Skin epidermis (tissue), 12 donors: ENCODE measurements at regions not wholly inside any gene's neighbourhood (a gene's known extent, or its start where the extent isn't known, plus 50 kb on each side); places are given as distances from the start of the nearest gene placed in this dataset.

Experiments used
- H3K27ac ChIP-seq, 21 experiments: fragments of 200-600 bp; sonication (generic) in 11 of 21; one replicate each; pipeline ENCODE4 v1.5.0; 2020; ENCODE audit warnings: mild to moderate bottlenecking in 3 of 21, inconsistent platforms in 2 of 21, moderate library complexity in 2 of 21
- H3K4me3 ChIP-seq, 7 experiments: fragments of 200-600 bp; sonication (generic) in 2 of 7; one replicate each; pipeline ENCODE4 v1.5.0; 2020; ENCODE audit warnings: inconsistent platforms in 2 of 7, mild to moderate bottlenecking in 2 of 7, moderate library complexity in 1 of 7

DNA sequence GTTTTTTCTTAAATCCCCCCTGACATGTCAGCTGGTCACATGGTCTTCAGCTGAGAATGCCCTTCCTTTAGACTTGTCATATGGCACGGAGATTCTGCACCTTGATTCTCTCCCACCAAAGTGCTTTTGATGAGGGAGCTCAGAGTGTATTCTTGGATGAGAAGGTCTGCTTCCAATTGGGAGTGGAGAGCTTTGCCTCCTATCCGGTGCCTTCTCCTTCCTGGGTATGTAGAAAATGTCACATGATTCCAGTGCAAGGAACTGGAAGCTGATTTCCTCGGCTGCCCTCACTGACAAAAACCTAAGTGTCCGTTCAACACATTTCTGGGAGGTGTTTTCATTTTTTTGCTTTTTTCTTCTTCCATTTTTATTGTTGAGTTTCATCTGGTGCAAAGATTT, 197.2 kb downstream of the TFAP2C start:
- Histone ChIP-seq H3K27ac (peak overlapping the region in 19 of 21 experiments; percentile 13 to 95 (median 85)), H3K4me3 (peak overlapping the region in 2 of 7 experiments; percentile 3 to 13)

DNA sequence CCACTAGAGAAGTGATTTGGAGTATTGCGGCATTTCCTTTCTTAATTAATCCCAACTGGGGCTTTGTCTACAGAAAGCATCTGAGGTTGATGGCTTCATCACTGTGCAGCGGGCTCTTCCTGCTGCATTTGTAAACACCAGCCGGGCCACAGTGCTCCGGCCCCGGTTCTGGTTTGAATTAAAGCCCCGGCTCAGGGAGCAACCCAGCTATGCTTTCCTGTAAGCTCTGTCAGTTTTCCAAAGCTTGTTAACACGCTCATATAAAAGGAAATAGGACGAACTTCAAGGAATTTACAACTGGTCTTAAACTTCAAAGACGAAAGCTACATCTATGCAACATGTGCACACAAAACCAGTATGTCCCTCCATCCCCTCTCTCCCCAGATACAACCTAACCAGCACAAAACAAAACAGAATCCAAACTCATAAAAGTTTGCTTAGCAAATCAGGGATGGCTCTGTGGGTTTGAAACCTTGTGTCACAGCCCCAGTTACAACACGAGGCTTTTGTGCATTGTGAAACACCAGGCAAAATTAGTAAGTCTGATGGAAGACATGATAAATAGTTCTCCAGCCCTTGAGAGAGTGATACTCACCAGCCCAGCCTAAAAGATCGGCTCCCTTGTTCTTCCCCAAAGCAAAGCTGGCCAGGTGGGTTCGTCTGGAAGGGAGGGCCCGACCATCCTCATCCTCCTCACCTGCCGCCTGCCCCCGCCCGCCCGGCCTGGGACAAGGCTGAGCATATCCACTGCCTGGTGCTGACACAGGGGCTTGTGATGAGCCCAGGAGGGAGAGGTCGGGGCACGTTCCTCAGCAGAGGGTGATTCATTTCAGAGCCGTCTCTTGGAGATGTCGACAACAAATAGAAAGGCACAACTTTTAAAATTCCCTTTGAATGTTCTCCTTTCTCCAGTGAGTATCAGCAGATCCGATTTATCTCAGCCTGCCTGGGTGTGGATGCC, 197.9 kb downstream of the TFAP2C start:
- Histone ChIP-seq H3K27ac (peak overlapping the region; percentile 36 to 95 (median 84)), H3K4me3 (peak overlapping the region in 2 of 7 experiments; percentile 3 to 13)

DNA sequence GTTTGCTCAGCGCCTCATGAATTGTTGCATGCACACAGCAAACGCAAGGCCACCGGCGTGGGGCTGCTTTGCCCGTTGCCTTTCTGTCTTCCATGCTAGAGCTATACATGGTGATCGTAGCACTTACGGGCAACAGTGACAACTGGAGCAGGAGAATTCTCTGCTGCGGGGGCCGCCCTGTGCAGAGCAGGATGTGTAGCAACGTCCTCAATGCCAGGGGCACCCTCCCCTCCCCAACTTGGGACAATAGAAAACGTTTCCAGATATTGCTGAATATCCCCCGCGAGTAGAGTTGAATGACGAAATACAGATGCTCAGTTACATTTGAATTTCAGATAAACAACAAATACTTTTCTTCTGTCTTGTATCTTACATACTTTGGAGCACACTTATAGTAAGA, 198.7 kb downstream of the TFAP2C start:
- Histone ChIP-seq H3K27ac (peak overlapping the region in 20 of 21 experiments; percentile 46 to 95 (median 84)), H3K4me3 (no peak overlapping the region)

DNA sequence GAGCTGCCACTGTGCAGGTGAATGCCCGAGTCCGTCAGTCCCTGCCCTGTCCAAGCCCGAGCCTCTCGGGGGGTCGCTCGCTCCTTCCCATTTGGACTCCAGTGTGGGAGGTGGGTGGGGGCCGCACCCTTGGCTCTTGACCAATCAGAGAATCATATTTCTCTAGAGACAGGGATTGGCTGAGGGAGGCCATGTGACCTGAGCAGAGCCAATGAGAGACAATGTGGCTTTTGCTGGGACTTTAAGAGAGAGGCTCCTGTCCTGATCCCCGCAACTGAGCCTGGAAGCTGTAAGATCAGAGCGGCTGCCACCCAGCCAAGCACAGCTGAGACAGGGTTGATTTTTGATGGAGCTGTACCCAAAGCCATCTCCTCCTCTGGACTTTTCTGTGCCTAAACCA, 199.3 kb downstream of the TFAP2C start:
- Histone ChIP-seq H3K4me3 (no peak overlapping the region), H3K27ac (peak overlapping the region in 20 of 21 experiments; percentile 46 to 95 (median 84))

DNA sequence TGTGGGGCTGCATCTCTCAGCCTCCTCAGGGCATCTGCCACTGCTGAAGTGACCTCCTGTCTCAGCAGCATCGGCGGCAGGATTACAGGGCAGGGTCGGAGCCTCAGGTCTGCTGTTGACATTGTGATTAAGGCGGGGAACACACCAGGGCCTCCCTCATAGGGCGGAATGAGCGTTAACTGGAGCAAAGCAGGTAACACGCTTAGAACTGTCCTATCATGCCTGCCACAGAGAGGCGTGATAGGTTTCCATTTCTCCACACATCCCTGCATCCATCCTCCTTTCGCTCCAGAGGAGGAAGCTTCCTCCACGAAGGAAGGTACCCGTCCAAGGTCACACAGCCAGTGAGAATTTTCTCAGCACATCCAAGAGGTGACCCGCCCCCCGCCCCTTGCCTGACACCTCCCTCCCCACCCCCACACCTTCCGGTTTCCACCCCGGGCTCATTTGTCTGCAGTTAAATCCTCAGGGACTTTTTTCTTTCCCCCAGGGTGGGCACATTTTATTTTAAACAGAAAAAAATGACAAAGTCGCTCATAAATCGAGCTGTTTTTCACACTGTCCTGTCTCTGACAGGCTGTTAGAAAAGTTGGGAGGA, 200.8 kb downstream of the TFAP2C start:
- H3K4me3 ChIP-seq: no peak overlapping the region
- peak overlapping the region in 2 of 21 experiments; percentile 29 to 82 for H3K27ac ChIP-seq

DNA sequence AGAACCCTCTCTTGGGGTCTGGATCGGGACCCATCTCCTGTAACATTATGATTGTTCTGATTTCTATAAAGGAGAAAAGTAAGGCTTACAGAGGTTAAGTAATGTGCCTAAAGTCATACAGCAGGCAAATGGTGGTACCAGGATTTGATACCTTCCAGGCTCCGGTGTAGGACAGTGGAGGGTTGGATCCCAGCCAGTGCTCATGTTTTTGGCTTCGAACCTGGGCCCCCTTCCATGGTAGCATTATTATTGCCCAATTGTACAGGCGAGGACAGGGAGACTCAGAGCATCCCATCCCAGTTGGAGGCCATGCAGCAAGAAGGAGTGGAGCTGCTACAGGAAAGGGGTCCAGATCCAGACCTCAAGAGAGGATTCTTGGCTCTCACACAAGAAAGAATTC, 202.7 kb downstream of the TFAP2C start:
- no peak overlapping the region for H3K4me3 ChIP-seq
- H3K27ac ChIP-seq: no peak overlapping the region

DNA sequence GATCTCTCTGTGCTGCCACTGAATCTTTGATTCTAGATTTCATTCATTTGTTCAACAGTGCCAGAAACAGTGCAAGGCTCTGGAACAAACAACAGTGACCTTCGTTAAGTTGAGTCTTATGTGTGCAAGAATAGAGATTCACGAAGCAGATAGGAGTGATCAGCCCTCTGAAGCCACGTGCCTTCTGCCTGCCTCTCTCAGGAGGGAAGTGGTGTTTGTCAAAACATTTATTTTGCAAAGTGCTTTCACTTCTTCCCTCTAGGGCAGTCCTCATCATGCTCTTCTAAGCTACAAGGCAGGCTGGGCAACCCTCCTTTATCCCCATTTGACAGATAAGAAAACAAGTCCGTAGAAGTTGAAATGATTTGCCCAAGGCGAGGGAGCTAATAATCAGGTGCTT, 204.3 kb downstream of the TFAP2C start:
- Histone ChIP-seq H3K4me3 (no peak overlapping the region), H3K27ac (no peak overlapping the region)

DNA sequence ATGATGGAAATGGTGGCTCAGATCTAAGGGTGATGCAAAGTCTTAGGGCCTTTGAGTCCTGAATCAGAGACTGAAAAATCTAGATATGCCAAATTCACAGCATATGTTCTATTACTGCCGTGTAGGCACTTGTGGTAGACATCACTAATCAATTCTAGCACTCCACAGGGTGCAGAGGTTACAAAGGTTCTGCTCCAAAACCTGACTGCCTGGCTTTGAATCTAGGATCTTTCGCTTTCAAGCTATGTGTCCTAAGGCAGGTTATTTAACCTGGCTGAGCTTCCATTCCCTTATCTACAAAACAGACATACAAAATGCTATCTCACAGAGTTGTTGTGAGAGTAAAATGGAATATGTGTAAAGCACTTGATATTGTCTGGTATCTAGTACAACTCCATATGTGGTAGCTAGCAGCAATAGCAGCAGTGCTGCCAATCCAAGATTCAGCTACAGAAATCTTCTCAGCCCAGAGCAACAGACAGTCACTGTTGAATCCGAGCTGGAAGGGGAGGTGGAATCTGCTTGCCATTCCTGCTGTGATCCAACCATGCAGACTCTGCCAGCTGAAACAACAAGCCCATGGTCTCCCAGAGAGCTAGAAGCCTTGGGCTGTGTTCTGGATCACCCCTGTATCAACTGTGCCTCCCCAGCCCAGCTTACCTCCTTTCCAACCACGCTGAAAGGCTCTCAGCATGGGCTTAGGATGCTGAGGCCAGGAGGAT, 206.9 kb downstream of the TFAP2C start:
- Histone ChIP-seq H3K4me3 (no peak overlapping the region), H3K27ac (no peak overlapping the region)

DNA sequence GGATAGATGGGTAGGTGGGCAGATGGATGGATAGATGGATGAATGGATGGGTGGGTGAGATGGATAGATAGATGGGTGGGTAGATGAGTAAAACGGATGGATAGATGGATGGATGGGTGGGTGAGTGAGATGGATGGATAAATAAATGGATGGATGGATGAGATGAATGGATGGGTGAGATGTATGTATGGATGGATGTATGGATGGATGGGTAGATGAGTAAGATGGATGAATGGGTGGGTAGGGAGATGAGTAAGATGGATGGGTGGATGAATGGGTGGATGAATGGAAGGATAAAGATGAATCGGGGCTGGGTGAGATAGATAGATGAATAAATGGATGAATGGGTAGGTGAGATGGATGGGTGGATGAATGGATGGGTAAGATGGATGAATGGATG, 210.1 kb downstream of the TFAP2C start:
- Histone ChIP-seq H3K4me3 (no peak overlapping the region), H3K27ac (no peak overlapping the region)

DNA sequence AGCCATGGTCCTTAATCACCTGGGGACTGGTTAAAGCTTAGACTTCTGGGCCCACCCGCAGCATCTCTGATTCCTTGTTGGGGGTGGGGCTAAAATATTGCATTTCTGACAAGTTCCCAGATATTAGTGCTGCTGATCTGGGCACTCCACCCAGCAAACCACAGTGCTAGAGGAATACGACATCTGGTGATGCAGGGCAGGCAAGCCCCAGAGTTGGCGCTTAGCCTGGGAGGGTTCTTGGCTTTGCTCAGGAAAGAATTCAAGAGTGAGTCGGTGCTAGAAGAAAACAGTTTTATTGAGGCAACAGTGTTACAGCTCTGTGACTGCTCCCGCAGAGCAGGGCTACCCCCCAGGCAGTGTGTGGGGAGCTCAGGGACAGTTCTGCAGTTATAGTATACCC, 210.7 kb downstream of the TFAP2C start:
- Histone ChIP-seq H3K27ac (no peak overlapping the region), H3K4me3 (no peak overlapping the region)

DNA sequence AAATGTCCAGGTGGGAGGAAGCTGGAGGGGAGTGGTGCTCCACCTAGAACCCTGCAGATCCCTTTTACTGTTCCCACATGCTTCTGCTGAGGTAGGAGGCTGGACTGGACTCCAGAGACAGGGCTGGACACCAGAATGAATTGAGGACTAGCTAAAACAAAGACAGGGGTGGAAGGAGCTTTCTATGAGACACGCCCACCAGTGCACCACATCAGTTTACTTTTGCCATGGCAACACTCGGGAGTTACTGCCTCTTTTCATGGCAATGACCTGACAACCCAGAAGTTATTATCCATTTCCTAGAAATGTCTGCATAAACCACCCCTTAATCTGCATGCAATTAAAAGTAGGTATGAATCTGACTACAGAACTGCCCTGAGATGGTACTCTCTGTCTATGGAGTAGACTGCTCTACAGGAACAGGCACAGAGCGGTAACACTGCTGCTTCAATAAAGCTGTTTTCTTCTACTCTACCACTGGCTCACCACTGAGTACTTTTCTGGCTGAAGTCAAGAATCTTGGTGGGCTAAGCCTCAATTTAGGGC, 211.7 kb downstream of the TFAP2C start:
- Histone ChIP-seq H3K4me3 (no peak overlapping the region), H3K27ac (no peak overlapping the region)

DNA sequence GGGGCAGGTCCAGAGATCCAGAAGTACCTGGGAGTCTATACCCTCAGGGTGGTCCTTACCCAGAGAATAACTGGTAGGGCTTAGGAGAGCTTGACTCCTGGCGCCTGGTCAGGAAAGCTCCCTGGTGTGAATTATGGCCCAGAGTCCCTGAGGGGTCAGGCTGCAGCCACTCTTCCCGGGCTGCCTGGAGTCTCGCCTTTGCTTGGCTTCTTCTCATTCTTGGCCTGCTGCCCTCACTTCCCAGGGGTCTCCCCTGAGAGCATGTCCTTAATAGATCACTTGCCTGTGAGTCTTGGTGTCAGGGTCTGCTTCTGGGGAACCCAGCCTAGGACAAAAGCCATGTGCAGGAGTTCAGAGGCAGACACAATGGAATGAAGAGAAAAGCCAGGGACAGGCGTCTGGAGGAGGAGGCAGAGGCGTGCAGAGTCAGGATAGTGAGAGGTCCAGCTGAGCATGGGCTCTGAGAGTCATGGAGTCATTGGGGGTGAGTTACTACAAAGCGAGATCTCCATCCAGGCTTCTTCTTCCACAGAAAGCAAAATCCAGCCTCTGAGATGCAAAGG, 212.3 kb downstream of the TFAP2C start:
- Histone ChIP-seq H3K27ac (no peak overlapping the region), H3K4me3 (no peak overlapping the region)

DNA sequence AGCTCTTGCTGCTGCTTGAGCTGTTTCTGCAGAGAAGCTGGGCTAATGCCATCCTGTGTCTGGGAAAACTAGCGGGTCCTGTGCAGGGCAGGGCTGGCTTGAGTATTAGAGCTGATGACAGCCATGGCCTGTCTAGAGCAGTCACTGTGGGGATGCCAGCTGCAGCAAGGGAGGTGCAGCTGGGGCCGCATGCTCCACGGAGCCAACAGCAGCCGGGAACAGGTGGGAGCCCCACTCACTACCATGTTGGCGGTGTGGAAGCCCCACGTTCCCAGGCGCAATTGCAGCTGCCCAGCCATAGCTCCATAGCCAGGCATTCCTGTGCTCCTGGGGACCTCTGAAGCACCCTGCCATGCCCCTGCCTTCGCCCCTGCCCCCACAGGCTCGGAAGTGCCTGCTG, 212.9 kb downstream of the TFAP2C start:
- no peak overlapping the region for H3K27ac ChIP-seq
- no peak overlapping the region for H3K4me3 ChIP-seq

DNA sequence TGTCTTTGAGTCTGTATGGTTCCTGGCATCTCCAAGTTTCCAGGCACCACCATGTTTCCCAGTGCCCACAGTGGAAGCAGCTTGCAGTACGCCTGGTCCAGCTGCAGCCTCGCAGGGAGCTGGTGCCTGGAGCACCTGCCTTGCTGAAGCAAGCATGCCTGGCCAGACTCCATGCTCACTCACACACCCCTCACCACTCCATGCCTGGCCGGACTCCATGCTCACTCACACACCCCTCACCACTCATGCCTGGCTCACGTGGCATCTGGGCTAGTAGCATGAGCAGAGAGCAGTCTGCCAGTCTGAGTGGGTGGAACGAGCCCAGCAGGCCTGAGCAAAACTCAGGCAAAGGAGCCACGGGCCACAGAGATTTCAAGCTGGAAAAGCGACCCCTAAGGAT, 214.3 kb downstream of the TFAP2C start:
- H3K4me3 ChIP-seq: no peak overlapping the region
- H3K27ac ChIP-seq: peak overlapping the region in 2 of 21 experiments; percentile 37 to 40

DNA sequence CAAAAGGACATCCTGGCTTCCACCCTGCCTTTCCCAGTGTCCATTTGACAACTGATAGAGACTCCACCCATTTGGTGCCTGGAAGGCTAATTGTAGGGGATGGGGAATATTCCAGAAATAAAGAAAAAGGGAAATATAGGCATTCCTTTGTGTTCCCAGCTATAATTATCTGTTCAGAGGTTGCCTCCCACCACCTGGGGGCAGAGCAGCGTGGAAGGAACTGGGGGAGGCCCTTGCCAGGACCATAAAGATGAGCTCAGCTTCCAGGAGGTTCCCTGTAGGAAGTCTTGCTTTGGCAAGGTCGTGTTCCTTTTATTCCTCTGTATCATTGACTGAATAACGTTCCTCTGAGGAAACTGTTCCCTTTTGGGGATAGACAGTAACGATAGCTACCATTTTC, 214.7 kb downstream of the TFAP2C start:
- Histone ChIP-seq H3K4me3 (no peak overlapping the region), H3K27ac (peak overlapping the region in 2 of 21 experiments; percentile 37 to 40)

DNA sequence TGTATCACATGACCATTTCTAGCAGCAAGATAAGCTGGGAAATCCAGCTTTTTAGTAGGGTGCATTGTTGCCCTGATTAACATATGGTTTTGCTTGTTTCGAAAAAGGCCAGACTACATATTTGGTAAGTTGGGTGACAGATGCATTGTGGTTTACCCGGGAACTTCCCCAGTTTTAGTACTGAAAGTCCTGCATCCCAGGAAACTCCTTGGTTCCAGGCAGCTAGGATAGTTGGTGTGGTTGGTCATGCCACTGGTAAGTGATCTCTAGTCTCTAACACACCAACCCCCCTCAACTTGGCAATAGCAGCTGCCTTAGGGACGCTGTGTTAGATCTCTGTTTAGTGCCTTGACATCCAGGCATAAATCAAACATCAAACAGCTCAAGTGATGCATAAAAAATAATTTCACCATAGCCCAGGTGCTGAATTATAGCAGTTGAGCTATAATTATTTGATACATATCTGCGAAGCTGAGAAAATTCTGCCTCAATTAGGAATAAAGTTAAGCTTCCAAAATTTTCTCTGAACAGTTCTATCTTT, 216.5 kb downstream of the TFAP2C start:
- no peak overlapping the region for H3K27ac ChIP-seq
- no peak overlapping the region for H3K4me3 ChIP-seq

DNA sequence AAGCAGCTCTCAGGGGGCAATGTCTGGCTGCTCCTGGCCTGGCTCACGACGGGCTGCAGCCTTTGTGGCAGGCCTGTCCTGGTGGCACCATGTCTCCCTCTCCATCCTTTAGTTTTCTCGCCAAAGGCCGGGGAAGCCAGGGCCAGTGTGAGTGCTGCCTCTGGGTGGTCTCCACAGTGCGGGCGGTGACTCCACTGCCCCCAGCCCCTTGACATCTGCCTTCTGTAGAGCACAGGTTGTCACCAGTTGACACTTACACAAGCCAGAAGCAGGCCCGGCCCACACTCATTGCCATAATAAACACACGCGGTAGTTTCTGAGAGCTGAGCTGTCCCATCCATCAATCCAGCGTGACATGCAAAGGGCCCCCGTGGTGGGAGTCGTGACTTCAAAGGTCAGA, 219.5 kb downstream of the TFAP2C start:
- Histone ChIP-seq H3K4me3 (no peak overlapping the region), H3K27ac (no peak overlapping the region)

DNA sequence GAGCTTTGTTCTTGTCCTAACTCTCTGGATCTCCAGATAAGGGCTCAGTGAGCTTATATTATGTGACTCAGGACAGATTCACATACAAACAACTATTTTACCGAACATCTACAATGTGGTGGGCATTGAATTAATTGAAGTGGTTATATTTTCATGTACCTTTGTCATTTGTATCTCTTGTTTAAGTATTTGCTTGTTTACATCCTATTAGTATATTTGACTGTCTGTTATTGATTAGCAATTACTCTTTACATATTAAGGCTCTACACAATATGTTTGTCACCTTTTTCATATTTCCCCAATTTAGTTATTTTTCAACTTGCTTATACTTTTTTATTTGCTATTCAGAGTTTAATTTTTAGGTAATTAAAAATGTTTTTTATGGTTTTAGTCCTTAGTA, 222.4 kb downstream of the TFAP2C start:
- no peak overlapping the region for H3K27ac ChIP-seq
- no peak overlapping the region for H3K4me3 ChIP-seq

DNA sequence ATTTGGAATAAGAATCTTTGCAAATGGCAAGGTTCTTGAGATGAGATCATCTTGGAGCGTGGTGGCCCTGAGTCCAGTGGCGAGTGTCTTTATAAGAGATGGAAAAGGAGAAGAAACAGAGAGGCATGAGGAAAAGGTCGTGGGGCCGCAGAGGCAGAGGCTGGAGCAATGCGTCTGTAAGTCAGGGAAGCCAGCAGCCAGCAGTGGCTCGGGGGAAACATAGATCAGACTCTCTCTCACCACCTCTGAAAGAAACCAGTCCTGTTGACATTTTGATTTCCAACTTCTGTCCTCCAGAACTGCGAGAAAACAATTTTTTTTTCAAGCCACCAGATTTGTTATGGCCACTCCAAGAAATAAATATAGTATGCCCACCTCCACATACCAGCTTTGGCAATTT, 226.6 kb downstream of the TFAP2C start:
- Histone ChIP-seq H3K4me3 (no peak overlapping the region), H3K27ac (no peak overlapping the region)

DNA sequence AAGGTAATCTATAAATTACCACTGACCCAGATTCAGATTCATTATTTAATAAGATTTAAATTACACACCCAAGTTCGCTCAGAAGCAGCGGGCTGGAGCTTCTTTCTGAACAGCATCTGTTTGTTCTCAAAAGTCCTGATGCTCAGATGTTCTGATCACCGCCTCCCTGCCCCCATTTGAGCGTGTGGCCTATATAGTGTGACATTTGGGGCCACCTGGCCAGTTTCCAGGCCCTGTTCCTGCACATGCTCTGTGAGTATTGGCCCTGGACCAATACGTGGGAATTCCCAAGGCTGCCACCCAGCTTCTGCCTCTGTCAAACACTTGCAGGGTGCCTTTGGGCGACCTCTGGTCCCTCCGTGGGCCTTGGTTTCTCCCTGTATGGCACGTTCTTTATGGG, 228.8 kb downstream of the TFAP2C start:
- no peak overlapping the region for H3K4me3 ChIP-seq
- peak overlapping the region in 1 of 21 experiments; percentile 71 for H3K27ac ChIP-seq
